GM13976 (cell line): ENCODE measurements at regions not wholly inside any gene's neighbourhood (a gene's known extent, or its start where the extent isn't known, plus 50 kb on each side); places are given as distances from the start of the nearest gene placed in this dataset.

Experiments
- DNase-seq: peaks from one replicate; pipeline ENCODE4 v3.0.0; 2012; ENCODE audit warnings: low spot score
- in situ Hi-C: fragments of 300-500 bp; cut with MboI; formaldehyde crosslinking; loops from one replicate; pipeline ENCODE4 v1.12.0; 2022; ENCODE audit warnings: low sequenced_read_pairs, mixed read lengths, inconsistent platforms; ENCODE audit not compliant: unreplicated experiment
- TF ChIP-seq, protein P1 (sequence below): IDR thresholded peaks from 2 replicates; pipeline ENCODE4 v1.5.1; 2012; ENCODE audit warnings: borderline replicate concordance, mild to moderate bottlenecking; ENCODE audit not compliant: insufficient read depth; ENCODE audit errors: extremely low read depth, missing control alignments, control extremely low read depth

DNA sequence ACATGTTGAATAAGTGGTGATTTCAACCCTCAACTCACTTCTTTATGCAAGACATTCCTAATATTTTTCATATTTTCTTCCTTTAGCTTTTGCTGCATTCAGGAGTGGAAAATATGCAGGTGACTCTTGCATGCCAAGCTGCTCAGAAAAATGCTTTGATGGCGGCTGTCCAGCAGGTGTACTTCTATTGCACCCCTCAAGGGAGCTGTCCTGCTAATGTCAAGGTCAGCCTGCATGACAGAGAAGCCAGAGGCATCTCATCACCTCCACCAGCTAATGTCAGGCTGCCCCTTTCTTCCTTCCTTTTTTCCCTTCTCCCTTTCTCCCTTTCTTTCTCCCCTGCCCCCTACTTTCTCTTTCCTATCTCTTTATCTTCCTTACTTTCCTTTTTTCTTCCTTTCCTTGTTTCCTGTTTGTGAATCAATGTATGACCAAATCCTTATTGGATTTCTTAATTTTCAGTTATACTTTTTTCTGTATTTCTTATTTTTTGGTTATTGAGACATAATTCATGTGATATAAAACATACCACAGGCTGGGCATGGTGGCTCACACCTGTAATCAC is 112.2 kb downstream of the CD164 start:
- TF ChIP-seq, protein P1, sequence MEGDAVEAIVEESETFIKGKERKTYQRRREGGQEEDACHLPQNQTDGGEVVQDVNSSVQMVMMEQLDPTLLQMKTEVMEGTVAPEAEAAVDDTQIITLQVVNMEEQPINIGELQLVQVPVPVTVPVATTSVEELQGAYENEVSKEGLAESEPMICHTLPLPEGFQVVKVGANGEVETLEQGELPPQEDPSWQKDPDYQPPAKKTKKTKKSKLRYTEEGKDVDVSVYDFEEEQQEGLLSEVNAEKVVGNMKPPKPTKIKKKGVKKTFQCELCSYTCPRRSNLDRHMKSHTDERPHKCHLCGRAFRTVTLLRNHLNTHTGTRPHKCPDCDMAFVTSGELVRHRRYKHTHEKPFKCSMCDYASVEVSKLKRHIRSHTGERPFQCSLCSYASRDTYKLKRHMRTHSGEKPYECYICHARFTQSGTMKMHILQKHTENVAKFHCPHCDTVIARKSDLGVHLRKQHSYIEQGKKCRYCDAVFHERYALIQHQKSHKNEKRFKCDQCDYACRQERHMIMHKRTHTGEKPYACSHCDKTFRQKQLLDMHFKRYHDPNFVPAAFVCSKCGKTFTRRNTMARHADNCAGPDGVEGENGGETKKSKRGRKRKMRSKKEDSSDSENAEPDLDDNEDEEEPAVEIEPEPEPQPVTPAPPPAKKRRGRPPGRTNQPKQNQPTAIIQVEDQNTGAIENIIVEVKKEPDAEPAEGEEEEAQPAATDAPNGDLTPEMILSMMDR, result no peak
- in situ Hi-C loops, result no loop called here
- no peak for DNase-seq

DNA sequence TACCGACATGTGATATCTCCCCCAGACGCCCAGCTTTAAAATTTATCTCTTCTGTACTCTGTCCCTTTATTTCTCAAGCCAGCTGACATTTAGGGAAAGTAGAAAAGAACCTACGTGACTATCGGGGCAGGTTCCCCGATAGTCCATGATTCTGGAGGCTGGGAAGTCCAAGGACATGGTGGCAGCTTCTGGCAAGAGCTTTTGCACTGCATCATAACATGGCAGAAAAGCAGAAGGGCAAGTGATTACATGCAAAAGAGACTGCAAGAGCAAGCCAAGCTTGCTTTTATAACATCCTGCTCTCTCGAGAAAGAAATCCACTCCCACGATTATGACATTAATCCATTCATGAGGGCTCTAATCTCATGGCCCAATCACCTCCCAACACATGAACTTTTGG is 113.2 kb downstream of the CD164 start:
- DNase-seq, result no peak
- in situ Hi-C loops, result no loop called here
- TF ChIP-seq, protein P1, result no peak

DNA sequence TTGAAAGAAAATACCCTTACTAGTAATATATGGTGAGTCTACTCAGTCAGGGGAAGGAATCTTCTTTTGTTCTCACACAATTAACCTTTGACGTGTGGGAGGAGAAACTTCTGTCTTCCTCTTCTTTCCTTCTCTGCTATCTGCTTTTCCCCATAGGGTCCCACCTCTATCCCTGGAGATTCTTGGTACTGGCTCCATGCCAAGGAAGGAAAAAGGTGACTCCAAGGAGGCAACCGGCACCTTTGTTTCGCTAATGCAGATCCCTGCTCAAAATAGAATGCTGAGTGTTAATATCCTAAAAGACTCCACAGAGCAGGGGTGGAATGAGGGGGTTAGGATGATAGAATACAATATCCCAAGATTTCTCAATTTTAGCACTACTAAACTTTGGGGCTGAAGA is 116.7 kb downstream of the CD164 start:
- TF ChIP-seq, protein P1, result no peak
- DNase-seq, result no peak
- in situ Hi-C loops, result no loop called here

DNA sequence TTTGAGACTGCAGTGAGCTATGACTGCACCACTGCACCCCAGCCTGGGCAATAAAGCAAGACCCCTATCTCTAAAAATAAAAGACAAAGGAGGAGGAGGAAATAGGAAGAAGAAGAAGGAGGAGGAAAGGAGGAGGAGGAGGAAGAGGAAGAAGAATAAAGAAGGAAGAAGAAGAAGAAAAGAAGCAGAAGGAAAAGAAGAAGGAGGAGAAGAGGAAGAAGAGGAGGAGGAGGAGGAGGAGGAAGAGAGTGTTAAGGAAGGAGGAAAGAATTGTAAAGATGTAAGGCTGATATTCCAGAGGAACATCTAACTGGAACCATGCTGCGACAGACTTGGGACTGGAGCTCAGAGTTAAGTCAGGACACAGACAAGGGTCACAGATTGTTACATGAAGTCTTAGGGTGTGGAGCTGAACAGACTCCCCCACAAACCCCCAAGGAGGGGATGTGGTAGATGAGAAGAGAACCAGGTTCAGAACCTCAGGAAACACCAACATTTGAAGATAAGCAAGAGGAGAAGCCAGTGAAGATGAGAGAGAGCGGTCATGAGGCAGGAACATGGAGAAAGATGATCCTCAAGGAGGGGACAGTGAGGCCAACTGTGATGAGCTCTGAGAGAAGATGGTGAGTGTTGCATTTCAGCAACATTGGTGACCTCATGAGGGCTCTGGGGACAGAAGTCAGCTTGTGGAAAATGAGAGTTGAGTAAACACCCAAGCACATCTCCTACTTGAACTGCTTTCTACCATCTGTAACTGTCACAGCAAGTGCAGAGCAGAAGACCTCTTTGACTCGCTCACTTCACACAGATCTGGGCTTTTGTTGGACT is 118.2 kb downstream of the CD164 start:
- in situ Hi-C loops, result no loop called here
- TF ChIP-seq, protein P1, result no peak
- DNase-seq, result no peak

DNA sequence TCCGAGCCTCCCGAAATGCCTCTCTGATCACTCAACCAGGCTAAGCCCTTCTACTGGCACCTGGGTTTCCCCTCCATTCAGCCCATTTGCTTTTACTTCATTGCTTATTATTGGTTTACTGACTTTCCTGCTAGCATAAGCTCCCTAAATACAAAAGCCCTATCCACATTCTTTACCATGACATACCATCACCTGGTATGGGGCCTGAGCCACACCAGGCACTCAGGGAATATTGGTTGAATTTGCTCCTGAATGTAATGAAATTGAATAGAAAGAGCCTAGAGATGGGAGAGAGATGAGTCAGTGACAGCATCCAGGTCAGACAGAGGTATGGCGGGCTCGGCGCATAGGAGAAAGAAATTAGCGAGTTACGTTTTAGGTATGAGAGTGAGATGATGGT is 120.0 kb downstream of the CD164 start:
- in situ Hi-C loops, result no loop called here
- no peak for DNase-seq
- TF ChIP-seq, protein P1, result no peak

DNA sequence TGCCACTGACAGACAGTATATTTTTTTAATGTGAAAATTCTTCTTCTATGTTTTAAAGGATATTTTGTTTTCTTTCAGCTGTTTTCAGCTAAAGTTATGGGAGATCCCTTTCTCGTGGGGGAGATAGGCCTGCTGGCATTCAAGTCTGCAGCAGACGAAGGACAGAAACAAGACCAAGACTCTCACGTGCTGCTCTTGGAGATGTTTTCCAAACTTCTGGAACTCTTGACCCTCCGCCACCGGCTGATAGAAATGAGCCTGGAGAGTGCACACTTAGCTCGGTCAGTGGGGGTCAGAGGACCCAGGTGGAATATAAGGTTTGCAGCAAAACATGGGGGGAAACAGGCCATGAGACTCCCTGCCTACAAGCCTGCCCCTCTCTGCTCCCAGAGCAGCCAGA is 120.5 kb downstream of the CD164 start:
- TF ChIP-seq, protein P1, result no peak
- in situ Hi-C loops, result no loop called here
- DNase-seq, result no peak
